ENCODE measurements at regions not wholly inside any gene's neighbourhood (a gene's known extent, or its start where the extent isn't known, plus 50 kb on each side); places are given as distances from the start of the nearest gene placed in this dataset.

DNA sequence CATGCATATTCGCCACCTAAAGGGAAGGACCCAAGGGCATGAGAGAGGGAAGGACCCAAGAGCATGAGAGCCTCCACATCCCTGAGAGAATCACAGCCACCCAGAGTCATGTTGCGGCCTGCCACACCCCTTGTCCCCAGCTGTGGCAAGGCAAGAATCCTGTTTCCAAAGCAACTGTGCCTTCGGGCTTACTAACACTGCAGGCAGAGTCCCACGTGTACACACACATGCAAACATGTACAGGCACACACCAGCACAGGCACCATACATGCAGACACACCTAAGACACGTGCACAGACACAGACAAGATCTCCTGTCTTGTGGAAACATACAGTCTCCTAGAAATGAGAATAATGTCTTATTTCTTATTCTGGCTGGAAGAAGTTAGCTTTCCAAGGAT is 92.4 kb upstream of the CDYL2 start:
- TF ChIP-seq, protein P1, sequence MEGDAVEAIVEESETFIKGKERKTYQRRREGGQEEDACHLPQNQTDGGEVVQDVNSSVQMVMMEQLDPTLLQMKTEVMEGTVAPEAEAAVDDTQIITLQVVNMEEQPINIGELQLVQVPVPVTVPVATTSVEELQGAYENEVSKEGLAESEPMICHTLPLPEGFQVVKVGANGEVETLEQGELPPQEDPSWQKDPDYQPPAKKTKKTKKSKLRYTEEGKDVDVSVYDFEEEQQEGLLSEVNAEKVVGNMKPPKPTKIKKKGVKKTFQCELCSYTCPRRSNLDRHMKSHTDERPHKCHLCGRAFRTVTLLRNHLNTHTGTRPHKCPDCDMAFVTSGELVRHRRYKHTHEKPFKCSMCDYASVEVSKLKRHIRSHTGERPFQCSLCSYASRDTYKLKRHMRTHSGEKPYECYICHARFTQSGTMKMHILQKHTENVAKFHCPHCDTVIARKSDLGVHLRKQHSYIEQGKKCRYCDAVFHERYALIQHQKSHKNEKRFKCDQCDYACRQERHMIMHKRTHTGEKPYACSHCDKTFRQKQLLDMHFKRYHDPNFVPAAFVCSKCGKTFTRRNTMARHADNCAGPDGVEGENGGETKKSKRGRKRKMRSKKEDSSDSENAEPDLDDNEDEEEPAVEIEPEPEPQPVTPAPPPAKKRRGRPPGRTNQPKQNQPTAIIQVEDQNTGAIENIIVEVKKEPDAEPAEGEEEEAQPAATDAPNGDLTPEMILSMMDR (conservative IDR thresholded peaks at IDR 0.05; ENCODE audit: low read length), result no peak
- no peak for TF ChIP-seq EZH2phosphoT487 (IDR thresholded peaks at IDR 0.05; ENCODE audit: borderline replicate concordance, low read depth, low read length)
